Spleen (tissue), 7 donors: ENCODE measurements at regions not wholly inside any gene's neighbourhood (a gene's known extent, or its start where the extent isn't known, plus 50 kb on each side); places are given as distances from the start of the nearest gene placed in this dataset.

ENCODE experiments used
- POLR2A ChIP-seq, 3 donors: fragments of 450-650 bp; IDR thresholded peaks; one replicate each; pipeline ENCODE4 v1.5.1; 2017; ENCODE audit warnings: antibody characterized with exemption in 3 of 3, mild to moderate bottlenecking in 1 of 3
- TF ChIP-seq, protein P1 (sequence below), 11 experiments: fragments of 200-600 bp in 7 of 11; fragments of 450-650 bp in 4 of 11; sonication (generic) in 4 of 11; IDR thresholded peaks in 8 of 11; conservative IDR thresholded peaks in 3 of 11; 1 replicate in 7 of 11; 2 replicates in 4 of 11; pipeline versions ENCODE4 v1.4.0 to v1.8.0; 2016 to 2021; ENCODE audit warnings: antibody characterized with exemption in 11 of 11, inconsistent platforms in 4 of 11, mild to moderate bottlenecking in 1 of 11
- donor health status: DM: no; HTN: no; CAD: no; lungs with moderate emphysema.
- donor health status: DM: no; HTN: no; CAD: no.
- donor health status: DM: no; HTN: no; CAD: no.

GRCh38 chr7:10855583-10855982 lies 118.1 kb upstream of the PHF14 start:
- TF ChIP-seq, protein P1, sequence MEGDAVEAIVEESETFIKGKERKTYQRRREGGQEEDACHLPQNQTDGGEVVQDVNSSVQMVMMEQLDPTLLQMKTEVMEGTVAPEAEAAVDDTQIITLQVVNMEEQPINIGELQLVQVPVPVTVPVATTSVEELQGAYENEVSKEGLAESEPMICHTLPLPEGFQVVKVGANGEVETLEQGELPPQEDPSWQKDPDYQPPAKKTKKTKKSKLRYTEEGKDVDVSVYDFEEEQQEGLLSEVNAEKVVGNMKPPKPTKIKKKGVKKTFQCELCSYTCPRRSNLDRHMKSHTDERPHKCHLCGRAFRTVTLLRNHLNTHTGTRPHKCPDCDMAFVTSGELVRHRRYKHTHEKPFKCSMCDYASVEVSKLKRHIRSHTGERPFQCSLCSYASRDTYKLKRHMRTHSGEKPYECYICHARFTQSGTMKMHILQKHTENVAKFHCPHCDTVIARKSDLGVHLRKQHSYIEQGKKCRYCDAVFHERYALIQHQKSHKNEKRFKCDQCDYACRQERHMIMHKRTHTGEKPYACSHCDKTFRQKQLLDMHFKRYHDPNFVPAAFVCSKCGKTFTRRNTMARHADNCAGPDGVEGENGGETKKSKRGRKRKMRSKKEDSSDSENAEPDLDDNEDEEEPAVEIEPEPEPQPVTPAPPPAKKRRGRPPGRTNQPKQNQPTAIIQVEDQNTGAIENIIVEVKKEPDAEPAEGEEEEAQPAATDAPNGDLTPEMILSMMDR (IDR thresholded peaks at IDR 0.05 in 8 of 11, conservative IDR thresholded peaks at IDR 0.05 in 3 of 11) = no peak
- TF ChIP-seq POLR2A (IDR thresholded peaks at IDR 0.05) = no peak
